CD4-positive, alpha-beta T cell treated with Interleukin-10 for 1 hour (primary cell): ENCODE measurements at regions not wholly inside any gene's neighbourhood (a gene's known extent, or its start where the extent isn't known, plus 50 kb on each side); places are given as distances from the start of the nearest gene placed in this dataset.

Experiments
- DNase-seq: peaks from one replicate; pipeline ENCODE4 v3.0.0-alpha.2; 2020

DNA sequence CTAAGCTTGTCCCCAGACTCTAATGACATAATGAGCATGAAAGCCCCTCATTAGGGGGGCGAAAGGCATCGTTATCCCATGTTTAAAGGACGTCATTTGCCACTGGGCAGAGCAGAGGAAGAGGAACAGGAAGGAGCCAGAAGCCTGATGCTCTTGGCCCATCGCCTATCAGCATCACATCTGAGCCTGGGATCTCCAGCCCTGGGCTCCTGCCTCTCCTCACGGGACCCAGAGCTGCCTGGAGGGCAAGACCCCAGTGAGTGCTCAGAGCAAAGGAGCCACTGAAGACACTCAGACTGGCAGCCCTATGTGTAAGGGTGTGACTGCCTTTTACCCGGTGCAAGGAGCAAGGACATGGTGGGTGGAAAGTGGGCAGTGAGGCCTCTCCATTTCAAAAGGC is 115.0 kb upstream of the ZNF507 start:
- no peak for DNase-seq

GRCh38 chr19:32231020-32231419 is 114.4 kb upstream of the ZNF507 start:
- DNase-seq = no peak

DNA sequence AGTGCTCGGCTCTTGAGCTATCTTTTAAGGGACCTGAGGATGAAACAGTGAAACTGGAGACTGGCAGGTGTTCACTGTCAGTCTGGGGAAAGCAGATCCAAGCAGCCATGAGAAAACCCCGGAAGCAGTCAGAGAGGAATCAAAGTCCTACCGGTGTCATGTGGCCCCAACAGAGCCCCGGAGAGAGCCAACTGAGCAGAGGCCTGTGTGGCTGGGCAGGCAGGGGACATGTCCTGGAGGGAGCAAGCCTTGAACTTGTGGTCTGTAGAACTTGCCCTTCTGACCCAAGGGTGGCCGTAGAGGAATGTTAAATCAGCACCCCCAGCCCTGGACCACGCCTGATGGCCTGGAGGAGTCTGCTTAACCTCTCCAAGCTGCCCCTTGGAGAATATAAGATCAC is 113.7 kb upstream of the ZNF507 start:
- no peak for DNase-seq

DNA sequence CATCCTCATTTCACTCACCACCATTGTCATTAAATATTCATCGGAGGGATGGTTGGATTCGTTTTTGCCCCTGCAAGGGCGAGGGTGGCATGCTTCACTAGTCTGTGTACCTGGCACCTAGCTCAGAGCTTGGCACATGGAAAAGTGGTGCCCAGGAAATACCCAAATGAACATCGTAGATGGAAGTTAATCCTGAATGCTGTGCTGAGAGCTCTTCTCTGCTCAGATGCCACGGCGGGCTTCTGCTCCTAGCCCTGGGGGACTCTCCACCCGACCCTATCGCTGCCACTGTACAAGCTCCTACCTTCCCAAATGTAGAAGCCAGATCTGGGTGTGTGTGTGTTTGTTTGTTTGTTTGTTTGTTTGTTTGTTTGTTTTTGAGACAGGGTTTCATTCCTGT is 113.0 kb upstream of the ZNF507 start:
- DNase-seq = no peak

DNA sequence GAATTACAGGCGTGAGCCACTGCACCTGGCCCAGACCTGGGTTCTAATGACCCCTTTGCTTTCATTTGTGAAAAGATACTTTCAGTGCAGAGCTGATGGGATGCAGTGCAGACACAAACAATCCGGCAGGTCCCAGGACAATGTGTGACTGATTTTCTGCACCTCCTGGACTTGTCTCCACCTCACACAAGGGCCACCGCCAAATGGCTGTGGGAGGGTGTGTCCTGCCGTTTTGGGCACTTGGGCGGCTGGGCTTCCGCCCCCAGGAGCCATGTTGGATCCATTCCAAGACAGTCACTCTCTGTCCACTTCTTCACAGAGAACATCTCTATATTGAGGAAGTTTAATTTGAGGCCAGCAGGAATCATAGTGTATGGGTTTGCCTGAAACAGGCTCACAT is 112.3 kb upstream of the ZNF507 start:
- DNase-seq = no peak

- no peak for DNase-seq
These were observed 111.5 kb upstream of the ZNF507 start for GRCh38 chr19:32233885-32234284.

DNA sequence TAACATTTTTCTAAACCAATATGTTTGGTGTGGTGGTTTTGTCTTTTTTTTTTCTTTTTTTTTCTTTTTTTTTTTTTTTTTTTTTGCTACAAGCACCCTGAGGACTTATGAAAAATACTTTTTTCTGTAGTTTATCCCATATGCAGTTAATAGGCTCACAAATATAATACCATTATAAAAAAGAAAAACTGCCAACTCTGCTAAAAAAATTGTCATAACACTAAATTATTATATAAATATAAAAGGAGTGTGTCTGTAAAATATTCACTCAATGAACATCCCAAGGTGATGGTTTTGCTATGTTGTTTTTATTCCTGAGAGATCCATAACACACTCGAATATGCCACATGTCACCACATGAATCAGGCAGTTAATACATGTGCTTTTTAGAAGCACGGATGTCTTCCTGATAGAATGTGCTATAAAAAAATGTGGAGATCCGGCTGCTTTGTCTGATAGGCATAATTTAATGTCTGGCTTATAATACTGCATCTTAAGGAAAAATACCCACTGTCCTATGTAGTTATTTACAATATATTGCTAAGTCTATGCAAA is 110.7 kb upstream of the ZNF507 start:
- DNase-seq = no peak

GRCh38 chr19:32238076-32238475 is 107.3 kb upstream of the ZNF507 start:
- no peak for DNase-seq

- no peak for DNase-seq
These were observed 105.1 kb upstream of the ZNF507 start for GRCh38 chr19:32240316-32240715.

DNA sequence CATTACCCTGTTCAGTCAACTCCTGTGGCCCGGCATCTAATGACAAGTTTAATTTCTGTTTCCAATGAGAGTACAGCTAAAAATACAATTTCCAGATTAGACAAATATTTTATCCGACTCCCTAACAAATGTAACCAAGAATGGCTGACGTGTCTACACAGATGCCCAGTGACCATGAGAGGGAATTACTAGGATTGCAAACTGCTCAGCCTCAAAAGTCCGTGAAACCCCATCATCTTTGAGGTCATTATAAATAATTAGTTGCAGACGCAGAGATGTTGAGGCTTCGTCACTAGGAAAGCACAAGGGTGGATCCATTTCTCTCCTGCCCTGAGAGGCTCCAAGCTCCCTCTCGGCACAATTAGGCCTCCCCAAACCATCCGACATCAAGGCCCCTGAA is 104.1 kb upstream of the ZNF507 start:
- no peak for DNase-seq

GRCh38 chr19:32241932-32242710 is 103.3 kb upstream of the ZNF507 start:
- DNase-seq = no peak

DNA sequence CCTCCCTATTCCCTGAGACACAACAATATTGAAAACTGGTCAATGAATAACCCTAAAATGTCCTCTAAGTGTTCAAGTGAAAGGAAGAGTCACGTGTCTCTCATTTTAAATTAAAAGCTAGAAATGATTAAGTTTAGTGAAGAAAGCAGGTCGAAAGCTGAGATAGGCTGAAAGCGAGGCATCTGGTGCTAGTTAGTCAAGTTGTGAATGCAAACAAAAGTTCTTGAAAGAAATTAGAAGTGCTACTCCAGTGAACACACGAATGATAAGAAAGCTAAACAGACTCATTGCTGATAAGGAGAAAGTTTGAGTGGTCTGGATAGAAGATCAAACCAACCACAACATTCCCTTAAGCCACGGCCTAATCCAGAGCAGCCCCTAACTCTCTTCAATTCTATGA is 99.4 kb upstream of the ZNF507 start:
- DNase-seq = no peak

DNA sequence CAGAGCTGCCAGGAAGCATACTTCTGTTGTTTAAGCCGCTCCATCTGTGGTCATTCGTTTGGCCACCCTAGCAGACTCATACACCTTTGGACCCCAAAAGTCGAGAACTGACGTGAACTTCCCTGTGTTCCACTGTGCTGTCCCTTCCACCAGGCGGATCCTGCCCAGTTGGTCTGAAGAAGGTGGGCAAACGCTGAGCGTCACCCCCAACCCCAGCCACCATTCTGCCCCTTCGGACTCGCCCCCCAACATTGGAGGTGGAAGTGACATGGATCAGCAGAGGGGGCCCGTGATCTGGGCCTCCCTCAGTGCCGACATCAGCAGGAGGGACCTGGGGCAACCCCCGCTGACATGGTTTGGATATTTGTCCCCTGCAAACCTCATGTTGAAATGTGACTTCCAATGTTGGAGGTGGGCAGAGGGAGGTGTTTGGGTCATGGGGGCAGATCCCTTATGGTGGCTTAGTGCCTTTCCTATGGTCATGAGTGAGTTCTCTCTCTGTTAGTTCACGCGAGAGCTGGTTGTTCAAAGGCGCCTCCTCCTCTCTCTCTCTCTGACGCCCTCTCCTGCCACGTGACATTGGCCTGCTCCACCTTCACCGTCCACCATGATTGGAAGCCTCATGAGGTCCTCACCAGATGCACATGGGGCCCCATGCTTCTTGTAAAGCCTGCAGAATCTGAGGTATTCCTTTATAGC is 93.6 kb upstream of the ZNF507 start:
- DNase-seq = no peak

- DNase-seq = no peak
These were observed 93.1 kb upstream of the ZNF507 start for GRCh38 chr19:32252333-32252669.

DNA sequence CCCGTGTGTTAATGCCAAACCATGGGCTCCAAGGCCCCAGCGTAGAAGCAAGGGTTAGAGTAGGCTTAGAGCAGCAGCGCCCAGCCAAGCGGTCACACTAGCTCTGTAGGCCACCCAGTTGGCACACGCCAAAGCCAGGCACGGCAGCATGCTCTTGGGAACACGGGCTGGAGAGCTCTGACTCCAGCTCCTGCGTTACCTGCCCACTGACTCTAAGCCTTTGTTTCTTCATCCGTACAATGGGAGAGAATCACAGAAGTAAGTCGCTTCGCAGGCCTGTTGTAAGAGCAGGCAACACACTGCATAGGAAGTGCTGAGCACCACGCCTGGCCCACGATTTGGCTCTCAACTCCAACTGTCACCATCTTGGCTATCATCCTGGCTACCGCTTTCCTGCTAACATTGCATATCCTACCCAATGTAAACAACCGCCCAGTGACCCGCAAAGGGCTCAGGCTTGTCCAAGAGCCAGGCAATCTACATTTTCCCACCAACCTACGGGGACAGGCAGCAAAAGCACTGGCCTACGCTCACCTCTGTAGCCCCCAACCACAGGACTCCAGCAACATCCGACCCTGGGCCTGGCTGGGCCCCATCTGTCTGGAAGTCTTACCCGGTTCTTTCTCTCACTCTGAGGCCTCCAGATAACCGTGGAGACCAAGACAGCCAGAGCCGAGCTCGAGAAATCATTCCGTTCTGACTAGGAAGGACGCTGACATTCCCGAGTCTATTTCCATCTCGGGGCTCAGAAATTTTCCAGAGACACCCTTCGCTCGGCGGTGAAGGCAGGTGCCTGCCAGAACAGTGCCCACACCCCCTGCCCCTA is 91.5 kb upstream of the ZNF507 start:
- no peak for DNase-seq

DNA sequence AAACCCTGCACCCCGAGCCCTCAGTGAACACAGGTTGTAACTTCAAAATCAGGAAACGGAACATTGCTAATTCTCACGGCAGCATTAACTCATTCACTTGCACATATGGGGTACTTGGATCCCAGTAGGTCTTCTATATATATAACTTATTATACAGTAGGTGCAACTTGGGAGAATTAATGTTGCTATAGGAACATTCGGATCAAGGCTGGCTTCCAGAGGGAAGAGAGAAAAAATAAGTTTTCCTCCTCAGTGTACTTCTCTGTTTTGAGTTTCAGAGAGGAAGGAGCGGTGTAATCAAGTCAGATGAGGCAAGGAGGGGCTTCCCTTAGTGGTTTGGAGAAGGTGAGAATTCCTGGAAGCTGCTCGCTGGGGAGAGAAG is 90.9 kb upstream of the ZNF507 start:
- no peak for DNase-seq

- no peak for DNase-seq
These were observed 89.7 kb upstream of the ZNF507 start for GRCh38 chr19:32255536-32256295.

- no peak for DNase-seq
These were observed 89.0 kb upstream of the ZNF507 start for GRCh38 chr19:32256341-32256975.

- DNase-seq = no peak
These were observed 87.9 kb upstream of the ZNF507 start for GRCh38 chr19:32257326-32258073.

- no peak for DNase-seq
These were observed 87.2 kb upstream of the ZNF507 start for GRCh38 chr19:32258167-32258566.

DNA sequence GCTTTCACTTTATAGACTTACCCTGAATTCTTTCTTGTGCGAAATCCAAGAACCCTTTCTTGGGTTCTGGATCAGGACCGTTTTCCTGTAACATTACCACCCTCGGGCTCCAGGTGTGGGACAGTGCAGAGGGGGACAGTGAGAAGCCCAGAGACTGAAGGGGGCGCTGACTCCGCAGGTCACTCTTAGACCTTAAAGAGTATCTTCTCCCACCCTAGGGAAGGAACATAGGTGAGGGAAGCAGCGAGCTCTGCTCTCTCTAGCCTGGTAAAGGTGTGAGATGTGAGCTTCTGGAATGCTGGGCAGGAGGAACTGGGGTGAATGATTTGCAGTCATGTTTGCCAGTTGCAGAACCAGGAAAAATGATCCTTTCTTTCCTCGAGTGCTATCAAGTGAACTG is 80.8 kb upstream of the ZNF507 start:
- DNase-seq = no peak

- no peak for DNase-seq
These were observed 79.4 kb upstream of the ZNF507 start for GRCh38 chr19:32265995-32266394.
